ENCODE measurements at regions not wholly inside any gene's neighbourhood (a gene's known extent, or its start where the extent isn't known, plus 50 kb on each side); places are given as distances from the start of the nearest gene placed in this dataset.

GRCh38 chr5:118257066-118257465 lies 731.3 kb downstream of the DTWD2 start:
- no peak for DNase-seq

- DNase-seq, result no peak
Observed at GRCh38 chr5:118253225-118254061, 734.9 kb downstream of the DTWD2 start.

GRCh38 chr5:118249386-118249785 lies 739.0 kb downstream of the DTWD2 start:
- DNase-seq, result no peak

GRCh38 chr5:118247458-118247857 lies 740.9 kb downstream of the DTWD2 start:
- no peak for DNase-seq

GRCh38 chr5:118243613-118244012 lies 744.7 kb downstream of the DTWD2 start:
- no peak for DNase-seq

GRCh38 chr5:118243068-118243467 lies 745.3 kb downstream of the DTWD2 start:
- no peak for DNase-seq

- DNase-seq, result no peak
Observed at GRCh38 chr5:118236108-118236849, 752.1 kb downstream of the DTWD2 start.

DNA sequence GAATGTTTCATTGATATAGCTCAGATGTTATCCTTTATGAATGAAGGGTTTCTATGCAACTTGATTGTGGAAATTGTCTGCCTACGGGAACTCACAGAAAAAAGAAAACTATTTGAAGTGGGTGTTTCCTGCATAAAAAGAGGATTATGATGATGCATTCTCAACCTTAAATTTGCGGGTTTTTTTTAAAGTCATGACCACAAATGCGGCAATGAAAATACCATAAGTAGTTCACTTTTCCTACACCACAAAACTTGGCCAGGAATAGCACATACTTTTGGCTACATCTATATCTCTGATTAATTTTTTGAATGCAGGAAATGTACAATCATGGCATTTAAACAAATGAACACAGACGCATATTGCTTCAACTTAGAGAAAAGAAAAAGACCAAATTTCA lies 754.7 kb downstream of the DTWD2 start:
- no peak for DNase-seq

DNA sequence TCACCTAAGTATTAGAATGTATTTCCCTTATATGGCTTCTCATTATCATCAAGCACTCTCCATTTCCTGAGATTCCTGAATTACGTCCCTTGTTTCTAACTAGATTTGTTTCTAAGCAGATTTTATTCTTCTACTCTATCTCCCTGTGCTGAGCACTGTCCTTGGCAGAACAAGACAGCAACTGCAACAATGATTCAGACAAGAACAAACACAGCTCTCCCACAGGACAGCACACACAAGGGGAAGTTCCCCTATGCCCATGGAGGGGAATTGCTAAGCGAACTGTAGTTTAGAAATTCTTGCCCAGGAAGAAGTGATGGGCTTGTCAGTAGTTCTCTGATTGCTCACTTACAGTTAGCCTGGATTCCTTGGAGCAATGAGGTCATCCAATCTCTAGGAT lies 759.9 kb downstream of the DTWD2 start:
- no peak for DNase-seq

DNA sequence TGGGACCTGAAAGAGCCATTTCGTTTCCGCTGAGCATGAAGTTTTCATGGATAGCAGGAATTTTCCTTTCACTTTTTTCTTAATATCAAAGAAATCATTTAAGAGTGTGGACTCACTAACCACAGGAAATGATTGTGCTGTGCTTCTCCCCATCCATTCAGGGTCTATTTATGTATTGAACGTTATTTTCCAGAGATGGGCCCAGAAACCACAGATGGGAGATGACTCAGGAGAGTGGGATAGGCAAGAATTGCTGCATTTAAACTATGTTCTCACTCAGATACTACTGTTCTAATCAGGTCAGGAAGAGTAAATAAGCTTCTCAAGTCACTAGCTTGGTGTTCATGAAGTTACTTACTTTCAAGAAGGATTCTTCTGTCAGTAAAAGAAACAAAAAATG lies 763.8 kb downstream of the DTWD2 start:
- DNase-seq, result no peak

DNA sequence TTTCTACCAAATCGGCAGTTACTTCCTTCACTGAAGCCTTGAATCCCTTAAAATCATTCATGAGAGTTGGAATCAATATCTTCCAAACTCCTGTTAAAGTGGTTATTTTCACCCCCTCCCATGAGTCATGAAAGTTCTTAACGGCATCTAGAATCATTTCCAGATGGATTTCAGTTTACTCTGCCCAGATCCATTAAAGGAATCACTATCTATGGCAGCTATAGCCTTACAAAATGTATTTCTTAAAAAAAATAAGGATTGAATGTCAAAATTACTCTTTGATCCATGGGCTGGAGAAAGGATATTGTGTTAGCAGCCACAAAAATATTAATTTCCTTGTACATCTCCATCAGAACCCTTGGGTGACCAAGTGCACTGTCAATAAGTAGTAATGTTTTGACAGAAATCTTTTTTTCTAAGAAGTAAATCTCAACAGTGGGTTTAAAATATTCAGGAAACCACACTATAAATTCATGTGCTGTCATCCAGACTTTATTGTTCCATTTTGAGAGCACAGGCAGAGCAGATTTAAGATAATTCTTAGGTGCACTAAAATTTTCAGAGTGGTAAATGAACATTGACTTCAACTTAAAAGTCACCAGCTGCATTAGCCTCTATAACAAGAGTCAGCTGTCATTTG lies 767.7 kb downstream of the DTWD2 start:
- DNase-seq, result no peak

DNA sequence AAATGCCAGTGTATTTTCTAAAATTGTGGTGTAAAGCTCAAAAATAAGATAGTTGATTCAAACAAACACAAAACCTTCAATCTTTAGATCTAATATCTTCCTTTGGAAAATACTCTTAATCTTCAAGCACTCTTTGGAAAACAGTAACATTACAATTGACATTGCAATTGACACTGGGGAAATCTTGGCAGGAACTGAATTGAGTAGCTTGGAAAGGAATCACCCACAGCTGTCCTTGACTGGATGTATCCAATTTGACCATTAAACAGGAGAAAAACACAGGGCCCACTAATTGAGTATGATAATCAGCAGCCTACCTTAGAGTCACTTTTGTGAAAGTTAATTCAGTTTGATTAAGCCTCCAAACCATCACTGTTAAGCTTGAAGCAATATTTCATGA lies 776.7 kb downstream of the DTWD2 start:
- DNase-seq, result no peak

DNA sequence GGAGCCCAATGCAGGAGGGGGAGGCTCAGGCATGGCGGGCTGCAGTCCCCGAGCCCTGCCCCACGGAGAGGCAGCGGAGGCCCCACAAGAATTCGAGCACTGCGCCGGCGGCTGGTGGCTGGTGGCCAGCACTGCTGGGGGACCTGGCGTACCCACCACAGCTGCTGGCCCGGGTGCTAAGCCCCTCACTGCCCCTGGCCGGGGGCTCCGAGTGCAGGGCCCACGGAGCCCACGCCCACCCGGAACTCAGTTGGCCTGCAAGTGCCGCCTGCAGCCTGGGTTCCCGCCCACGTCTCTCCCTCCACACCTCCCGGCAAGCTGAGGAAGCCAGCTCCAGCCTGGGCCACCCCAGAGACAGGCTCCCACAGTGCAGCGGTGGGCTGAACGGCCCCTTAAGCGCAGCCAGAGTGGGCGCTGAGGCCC lies 780.3 kb downstream of the DTWD2 start:
- no peak for DNase-seq

DNA sequence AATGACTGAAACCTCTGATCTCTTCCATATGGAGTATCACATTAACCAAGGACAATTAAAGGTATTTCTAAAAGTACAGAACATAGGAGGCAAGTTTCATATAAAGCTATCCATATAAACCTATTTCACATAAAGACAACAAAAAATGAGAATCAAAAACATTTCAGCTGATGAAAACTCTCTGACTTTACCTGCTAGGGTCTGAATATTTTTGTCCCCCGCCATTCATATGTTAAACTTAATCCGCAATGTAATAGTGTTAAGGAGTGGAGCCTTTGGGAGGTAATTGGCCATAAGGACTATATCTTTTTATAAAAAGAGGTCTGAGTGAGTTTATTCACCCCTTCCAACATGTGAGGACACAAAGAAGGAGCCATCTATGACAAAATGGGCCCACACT lies 788.5 kb downstream of the DTWD2 start:
- DNase-seq, result no peak

DNA sequence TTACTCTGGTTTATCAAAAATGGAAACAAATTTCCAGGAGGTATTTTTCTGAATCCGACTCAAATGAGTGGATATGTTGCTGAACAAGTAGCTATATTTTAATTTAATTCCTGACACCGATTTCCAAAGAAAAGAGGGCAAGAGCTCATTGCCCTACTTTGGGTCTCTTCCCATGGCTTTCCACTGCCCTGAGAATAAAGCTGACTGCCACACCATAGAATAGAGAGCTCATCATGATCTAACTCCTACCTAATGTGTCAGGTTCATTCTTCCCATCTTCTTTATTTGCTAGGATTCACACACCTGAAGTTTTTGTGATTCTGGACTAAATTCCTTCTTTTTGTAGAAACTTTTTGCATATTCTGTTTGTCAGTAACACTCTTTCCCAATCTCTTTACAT lies 792.1 kb downstream of the DTWD2 start:
- no peak for DNase-seq

- DNase-seq, result peak; percentile 42
Observed at GRCh38 chr5:118195211-118195610, 793.1 kb downstream of the DTWD2 start.

DNA sequence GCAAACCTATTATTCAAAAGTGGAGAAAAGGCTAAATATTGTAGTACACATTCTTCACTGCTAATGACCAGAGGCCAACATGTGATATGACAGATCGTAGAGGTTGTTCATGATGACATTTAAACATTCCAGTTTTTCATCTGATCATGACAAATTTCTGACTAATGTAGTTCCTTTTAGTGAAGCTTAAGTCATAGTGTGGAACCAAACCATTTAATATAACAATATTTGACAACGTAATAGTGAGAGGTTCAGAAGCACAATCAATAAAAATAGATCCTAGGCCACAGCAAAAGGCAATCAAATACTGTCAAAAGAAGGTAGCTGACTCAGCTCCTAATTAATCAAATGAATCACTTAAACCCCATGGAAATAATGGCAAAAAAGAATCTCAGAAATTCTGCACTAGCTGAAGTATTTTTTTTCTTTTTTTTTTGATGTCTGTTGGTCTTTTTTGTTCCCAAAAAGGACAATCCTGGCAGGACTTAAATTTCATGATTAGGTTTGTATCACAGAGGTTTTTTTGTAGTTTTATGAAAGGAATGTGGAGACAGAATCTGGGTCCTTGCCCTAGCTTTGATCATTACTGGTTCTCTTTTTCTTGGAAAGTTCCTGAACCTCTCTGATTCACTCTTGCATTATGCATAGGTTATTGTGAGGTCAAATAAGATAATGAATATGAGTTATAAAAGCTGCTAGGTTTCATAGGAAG lies 795.0 kb downstream of the DTWD2 start:
- DNase-seq, result no peak

DNA sequence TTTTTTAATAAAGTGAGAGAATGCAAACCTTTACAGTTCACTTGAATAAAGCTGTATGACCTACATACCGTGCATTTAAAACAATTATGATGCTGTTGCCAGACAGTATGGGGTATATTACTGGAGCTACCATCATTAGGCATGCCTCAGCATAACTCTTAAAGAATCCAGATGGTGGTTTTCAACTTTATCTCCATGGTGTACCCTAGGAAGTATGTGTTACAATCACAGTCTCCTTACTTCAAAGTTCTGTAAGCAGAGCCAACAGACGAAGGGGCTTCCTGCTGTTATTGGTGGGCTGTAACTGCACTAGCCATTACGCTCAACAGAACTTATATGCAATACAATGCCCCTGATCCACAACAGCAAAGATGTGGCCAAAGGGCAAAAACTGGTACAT lies 803.3 kb downstream of the DTWD2 start:
- peak; percentile 11 for DNase-seq

- DNase-seq, result no peak
Observed at GRCh38 chr5:118176146-118176545, 812.2 kb downstream of the DTWD2 start.

GRCh38 chr5:118174671-118175070 lies 813.7 kb downstream of the DTWD2 start:
- no peak for DNase-seq

- DNase-seq, result no peak
Observed at GRCh38 chr5:118173340-118173739, 815.0 kb downstream of the DTWD2 start.

- DNase-seq, result no peak
Observed at GRCh38 chr5:118165619-118166018, 822.7 kb downstream of the DTWD2 start.

DNA sequence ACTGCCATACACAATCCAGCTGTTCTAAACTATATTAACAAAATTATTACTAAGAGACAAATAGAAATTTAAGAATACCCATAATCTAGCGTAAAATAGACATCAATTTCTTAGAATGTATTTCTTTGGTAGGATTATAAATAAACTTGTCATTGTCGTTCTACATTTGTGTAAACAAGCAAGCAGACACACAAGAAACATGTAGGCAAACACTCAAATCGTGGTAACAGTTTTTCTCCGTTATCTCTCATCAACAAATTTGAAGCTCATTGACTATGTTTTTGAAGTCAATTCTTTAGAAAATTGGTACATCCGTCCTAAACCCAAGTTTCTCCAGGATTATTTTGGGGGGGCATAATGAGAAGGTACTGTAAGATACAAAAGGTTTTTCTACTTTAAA lies 832.2 kb downstream of the DTWD2 start:
- no peak for DNase-seq

Data from retina (tissue), 1 donor.